GM06990 (cell line): ENCODE measurements at regions not wholly inside any gene's neighbourhood (a gene's known extent, or its start where the extent isn't known, plus 50 kb on each side); places are given as distances from the start of the nearest gene placed in this dataset.
"Not testable (repeated sequence)": the region's sequence is repeated elsewhere in the genome, so short reads cannot be mapped to it uniquely, and the experiment has no call there.

Experiments
- DNase-seq: peaks from one replicate; pipeline ENCODE4 v3.0.0-alpha.2; 2011; ENCODE audit not compliant: insufficient read length; ENCODE audit errors: extremely low read depth
- H3K27me3 ChIP-seq: replicated peaks from 2 replicates; pipeline ENCODE4 v1.6.0; 2011; ENCODE audit warnings: low read length; ENCODE audit not compliant: control insufficient read depth, insufficient read depth
- H3K36me3 ChIP-seq: 2 replicates; pipeline ENCODE4 v1.5.1; 2011; ENCODE audit warnings: low read length; ENCODE audit not compliant: control insufficient read depth, insufficient read depth
- H3K4me3 ChIP-seq: replicated peaks from 2 replicates; pipeline ENCODE4 v1.5.1; 2011; ENCODE audit warnings: low read depth, mild to moderate bottlenecking, control low read depth, low read length
- TF ChIP-seq, protein P1 (sequence below): IDR thresholded peaks from 2 replicates; pipeline ENCODE4 v1.5.1; 2011; ENCODE audit warnings: low read length, control low read depth, mild to moderate bottlenecking, inconsistent platforms; ENCODE audit not compliant: insufficient read depth, poor library complexity, severe bottlenecking

DNA sequence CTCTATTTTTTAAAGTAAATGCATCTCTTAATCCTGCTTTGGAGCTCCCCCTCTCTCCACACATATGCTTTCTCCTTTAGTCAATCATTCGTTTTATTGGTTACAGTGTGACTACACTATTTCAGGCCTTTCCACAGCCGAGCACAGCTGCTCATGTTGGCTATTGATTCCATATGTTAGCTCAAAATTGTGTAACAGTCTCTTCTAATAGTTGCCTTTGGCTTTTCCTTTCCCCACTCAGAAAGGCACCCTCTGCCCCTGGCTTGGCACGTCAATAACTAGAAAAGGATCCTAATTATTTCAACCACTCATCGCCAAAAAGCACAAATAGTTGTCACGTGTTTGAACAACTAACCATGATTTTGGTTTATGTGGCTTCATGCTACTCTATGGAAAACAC, 410.3 kb upstream of the SLC35B3 start:
- TF ChIP-seq, protein P1, sequence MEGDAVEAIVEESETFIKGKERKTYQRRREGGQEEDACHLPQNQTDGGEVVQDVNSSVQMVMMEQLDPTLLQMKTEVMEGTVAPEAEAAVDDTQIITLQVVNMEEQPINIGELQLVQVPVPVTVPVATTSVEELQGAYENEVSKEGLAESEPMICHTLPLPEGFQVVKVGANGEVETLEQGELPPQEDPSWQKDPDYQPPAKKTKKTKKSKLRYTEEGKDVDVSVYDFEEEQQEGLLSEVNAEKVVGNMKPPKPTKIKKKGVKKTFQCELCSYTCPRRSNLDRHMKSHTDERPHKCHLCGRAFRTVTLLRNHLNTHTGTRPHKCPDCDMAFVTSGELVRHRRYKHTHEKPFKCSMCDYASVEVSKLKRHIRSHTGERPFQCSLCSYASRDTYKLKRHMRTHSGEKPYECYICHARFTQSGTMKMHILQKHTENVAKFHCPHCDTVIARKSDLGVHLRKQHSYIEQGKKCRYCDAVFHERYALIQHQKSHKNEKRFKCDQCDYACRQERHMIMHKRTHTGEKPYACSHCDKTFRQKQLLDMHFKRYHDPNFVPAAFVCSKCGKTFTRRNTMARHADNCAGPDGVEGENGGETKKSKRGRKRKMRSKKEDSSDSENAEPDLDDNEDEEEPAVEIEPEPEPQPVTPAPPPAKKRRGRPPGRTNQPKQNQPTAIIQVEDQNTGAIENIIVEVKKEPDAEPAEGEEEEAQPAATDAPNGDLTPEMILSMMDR: no peak
- no peak overlapping the region for H3K4me3 ChIP-seq
- DNase-seq: no peak
- no peaks in the 10 kb centered on the region for H3K27me3 ChIP-seq
- no peaks in the 10 kb centered on the region for H3K36me3 ChIP-seq

DNA sequence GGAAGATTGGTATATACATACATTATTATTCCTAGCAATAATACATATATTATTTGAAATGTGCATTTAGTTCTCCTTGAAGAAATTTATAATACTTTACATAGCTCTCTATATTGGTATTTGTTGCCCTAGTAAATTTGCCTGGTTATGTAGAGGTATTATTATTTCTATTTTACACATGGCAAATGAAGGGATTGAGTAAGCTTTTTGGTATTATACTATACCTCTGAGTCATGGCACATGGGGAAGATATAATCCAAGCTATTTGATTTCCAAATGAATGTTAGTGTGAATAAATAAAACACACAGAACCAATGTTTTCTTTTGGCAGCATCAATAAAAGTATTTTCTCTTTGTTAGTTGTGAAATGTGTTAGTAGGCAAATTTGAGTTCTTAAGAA, 409.6 kb upstream of the SLC35B3 start:
- TF ChIP-seq, protein P1: no peak
- DNase-seq: no peak
- no peaks in the 10 kb centered on the region for H3K27me3 ChIP-seq
- H3K4me3 ChIP-seq: no peak overlapping the region
- H3K36me3 ChIP-seq: no peaks in the 10 kb centered on the region

DNA sequence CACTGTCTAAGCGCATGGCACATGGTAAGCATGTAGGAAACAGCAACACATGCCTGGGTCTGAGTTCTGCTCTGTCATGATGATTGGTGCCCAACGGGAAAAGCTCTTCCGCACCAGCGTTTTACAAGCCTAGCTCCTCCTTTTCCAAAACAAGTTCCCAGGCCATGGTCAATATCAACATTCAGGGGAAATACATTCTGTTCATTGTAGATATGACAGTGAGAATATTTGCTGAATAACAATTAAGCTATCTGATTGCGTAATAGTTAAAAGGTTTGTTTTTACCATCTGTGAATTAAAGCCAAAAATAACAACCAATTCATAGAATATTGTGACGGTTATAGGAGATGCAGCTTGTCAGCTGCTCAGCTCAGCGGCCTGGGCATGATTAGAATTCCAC, 404.3 kb upstream of the SLC35B3 start:
- no peak for DNase-seq
- TF ChIP-seq, protein P1: no peak
- no peaks in the 10 kb centered on the region for H3K36me3 ChIP-seq
- no peaks in the 10 kb centered on the region for H3K27me3 ChIP-seq
- H3K4me3 ChIP-seq: no peak overlapping the region

DNA sequence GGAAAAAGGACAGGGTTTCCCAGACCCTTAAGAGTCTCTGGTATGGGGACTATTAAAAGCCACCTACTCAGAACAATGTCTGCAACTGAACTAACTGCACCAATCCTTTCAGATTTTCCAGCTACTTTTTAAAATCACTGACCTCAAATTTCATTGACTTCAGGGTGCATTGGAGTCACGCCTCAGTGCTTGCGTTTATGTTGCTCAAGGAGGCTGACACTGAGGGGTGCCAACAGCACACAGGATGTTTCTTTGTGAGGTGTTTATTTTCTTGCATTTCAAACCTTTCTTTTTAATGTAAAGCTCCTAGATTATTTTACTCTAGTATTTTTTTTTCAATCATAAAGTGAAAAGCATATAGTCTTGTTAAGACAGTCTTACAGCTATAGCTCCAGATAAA, 402.0 kb upstream of the SLC35B3 start:
- TF ChIP-seq, protein P1: no peak
- DNase-seq: no peak
- Histone ChIP-seq H3K36me3 (no peaks in the 10 kb centered on the region), H3K4me3 (no peak overlapping the region), H3K27me3 (no peaks in the 10 kb centered on the region)

DNA sequence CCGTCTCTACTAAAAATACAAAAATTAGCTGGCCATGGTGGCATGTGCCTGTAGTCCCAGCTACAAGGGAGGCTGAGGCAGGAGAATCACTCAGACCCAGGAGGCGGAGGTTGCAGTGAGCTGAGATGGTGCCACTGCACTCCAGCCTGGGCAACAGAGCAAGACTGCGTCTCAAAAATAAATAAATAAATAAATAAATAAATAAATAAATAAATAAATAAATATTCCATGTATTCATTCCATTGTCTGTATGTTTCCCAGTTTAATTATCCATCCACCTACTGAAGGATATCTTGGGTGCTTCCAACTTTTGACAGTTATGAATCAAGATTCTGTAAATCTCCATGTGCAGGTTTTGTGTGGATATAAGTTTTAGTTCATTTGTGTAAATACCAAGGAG, 397.4 kb upstream of the SLC35B3 start:
- not testable (repeated sequence) for DNase-seq, H3K36me3 ChIP-seq, H3K4me3 ChIP-seq, H3K27me3 ChIP-seq

DNA sequence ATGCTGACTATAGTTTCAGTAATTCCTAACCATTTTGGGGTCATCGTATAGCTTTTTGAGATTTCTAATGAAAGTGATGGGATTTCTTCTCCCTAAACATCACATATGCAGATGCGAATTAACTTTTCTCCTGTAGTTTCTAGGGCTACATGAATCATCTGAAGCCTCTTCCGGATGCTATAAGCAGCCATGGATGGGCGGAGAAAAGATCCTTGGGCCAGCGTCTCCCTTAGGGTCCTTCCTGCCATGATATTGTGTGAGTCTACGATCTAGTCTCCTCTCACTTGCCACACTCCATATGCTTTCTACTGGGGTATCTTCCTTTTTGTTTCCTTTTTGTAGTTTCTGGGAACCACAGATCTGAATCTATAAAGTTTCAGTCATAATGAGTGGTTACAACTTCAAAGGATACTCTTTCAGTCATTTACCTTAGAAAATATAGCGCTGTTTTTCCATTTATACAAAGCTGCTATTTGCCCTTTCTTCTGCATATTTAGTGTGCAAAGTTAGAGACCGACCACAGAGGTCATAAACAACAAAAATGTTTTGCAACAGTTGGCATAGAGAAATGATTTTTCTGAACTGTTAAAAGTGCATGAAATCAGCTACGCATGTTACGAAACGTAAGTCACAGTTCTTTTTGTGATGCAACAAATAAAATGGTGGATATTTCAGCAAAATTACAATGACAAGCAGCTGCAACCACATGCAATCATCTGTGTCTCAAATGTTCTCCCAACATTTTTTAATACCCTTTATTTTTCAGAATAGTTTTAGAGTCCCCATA, 396.2 kb upstream of the SLC35B3 start:
- TF ChIP-seq, protein P1: no peak
- H3K36me3 ChIP-seq: no peaks in the 10 kb centered on the region
- no peak overlapping the region for H3K4me3 ChIP-seq
- DNase-seq: no peak
- H3K27me3 ChIP-seq: no peaks in the 10 kb centered on the region
